Common myeloid progenitor, CD34-positive (primary cell): ENCODE measurements at regions not wholly inside any gene's neighbourhood (a gene's known extent, or its start where the extent isn't known, plus 50 kb on each side); places are given as distances from the start of the nearest gene placed in this dataset.
"Not testable (repeated sequence)": the region's sequence is repeated elsewhere in the genome, so short reads cannot be mapped to it uniquely, and the experiment has no call there.

ENCODE experiments used
- CTCF ChIA-PET: fragments of 350-600 bp; sonication (Branson Sonifier 250); formaldehyde crosslinking; loops from one replicate; lab custom pipeline; 2021; ENCODE audit warnings: antibody characterized with exemption; lab: Charles Lee
- POLR2A ChIA-PET: fragments of 350-600 bp; sonication (Branson Sonifier 250); formaldehyde crosslinking; loops from one replicate; lab custom pipeline; 2021; ENCODE audit warnings: antibody characterized with exemption; lab: Charles Lee
- DNase-seq, 3 donors: peaks; one replicate each; pipeline versions ENCODE4 v3.0.0 to v3.0.0-alpha.2; 2013
- H3K27ac ChIP-seq, 2 experiments: 1 replicate in 1 of 2; 2 replicates in 1 of 2; pipeline ENCODE4 v1.7.0; 2013; ENCODE audit warnings: inconsistent platforms in 2 of 2, low read length in 2 of 2, mild to moderate bottlenecking in 2 of 2, low read depth in 1 of 2, moderate library complexity in 1 of 2; ENCODE audit not compliant: severe bottlenecking in 2 of 2, insufficient read depth in 1 of 2, poor library complexity in 1 of 2
- H3K27me3 ChIP-seq, 5 experiments: replicated peaks in 2 of 5; 1 replicate in 3 of 5; 2 replicates in 2 of 5; pipeline versions ENCODE4 v1.6.1 to v1.7.0; 2013; ENCODE audit warnings: low read length in 4 of 5, mild to moderate bottlenecking in 2 of 5, moderate library complexity in 2 of 5, inconsistent platforms in 1 of 5; ENCODE audit not compliant: insufficient read depth in 5 of 5, control insufficient read depth in 4 of 5
- H3K36me3 ChIP-seq, 4 experiments: 1 replicate in 2 of 4; 2 replicates in 2 of 4; pipeline versions ENCODE4 v1.6.1 to v1.7.0; 2013; ENCODE audit warnings: low read length in 3 of 4, control low read depth in 1 of 4, mild to moderate bottlenecking in 1 of 4; ENCODE audit not compliant: control insufficient read depth in 4 of 4, insufficient read depth in 4 of 4
- H3K4me1 ChIP-seq, 4 experiments: 1 replicate in 3 of 4; 2 replicates in 1 of 4; pipeline versions ENCODE4 v1.6.1 to v1.7.1; 2013; ENCODE audit warnings: low read length in 3 of 4, mild to moderate bottlenecking in 3 of 4, control low read depth in 1 of 4, inconsistent platforms in 1 of 4, moderate library complexity in 1 of 4; ENCODE audit not compliant: control insufficient read depth in 4 of 4, insufficient read depth in 4 of 4; ENCODE audit errors: control extremely low read depth in 1 of 4
- H3K4me3 ChIP-seq, 7 experiments: 1 replicate in 4 of 7; 2 replicates in 3 of 7; pipeline versions ENCODE4 v1.5.1 to v1.7.0; 2013; ENCODE audit warnings: mild to moderate bottlenecking in 7 of 7, low read length in 6 of 7, moderate library complexity in 6 of 7, inconsistent platforms in 2 of 7, low read depth in 2 of 7, control low read depth in 1 of 7; ENCODE audit not compliant: insufficient read depth in 4 of 7, control insufficient read depth in 1 of 7; ENCODE audit errors: extremely low read depth in 1 of 7
- H3K9me3 ChIP-seq, 5 experiments: 1 replicate in 4 of 5; 2 replicates in 1 of 5; pipeline versions ENCODE4 v1.6.1 to v1.7.1; 2013; ENCODE audit warnings: low read length in 4 of 5, mild to moderate bottlenecking in 2 of 5, inconsistent platforms in 1 of 5, low read depth in 1 of 5, moderate library complexity in 1 of 5; ENCODE audit not compliant: control insufficient read depth in 4 of 5, insufficient read depth in 2 of 5; ENCODE audit errors: control extremely low read depth in 1 of 5
- WGBS: methylation state at CpG from one replicate; pipeline ENCODE4 v1.1.5; 2013; ENCODE audit not compliant: insufficient coverage; 5-methylcytosine and 5-hydroxymethylcytosine counted together

- no peaks in the 10 kb centered on the region for H3K27me3 ChIP-seq
- DNase-seq, result no peak
- no peak overlapping the region for H3K4me3 ChIP-seq
- 100% methylated on average over 3 of the region's 4 CpGs for WGBS
- H3K27ac ChIP-seq, result no peak overlapping the region
- POLR2A ChIA-PET, result no interaction called here
- CTCF ChIA-PET, result no interaction called here
- H3K4me1 ChIP-seq, result no peaks in the 10 kb centered on the region
- H3K9me3 ChIP-seq, result peaks cover 0 to 2% (median 0%) of the 10 kb centered on the region in 5 experiments
- H3K36me3 ChIP-seq, result no peaks in the 10 kb centered on the region
These were observed 1360.9 kb downstream of the SI start for GRCh38 chr3:163717377-163717776.

- Histone ChIP-seq H3K36me3 (no peaks in the 10 kb centered on the region), H3K4me3 (no peak overlapping the region), H3K4me1 (no peaks in the 10 kb centered on the region), H3K27me3 (no peaks in the 10 kb centered on the region), H3K9me3 (no peaks in the 10 kb centered on the region), H3K27ac (no peak overlapping the region)
- 83% methylated on average over 1 of the region's 1 CpG for WGBS
- no peak for DNase-seq
- ChIA-PET CTCF (no interaction called here), POLR2A (no interaction called here)
These were observed 1369.9 kb downstream of the SI start for GRCh38 chr3:163708428-163708827.

DNA sequence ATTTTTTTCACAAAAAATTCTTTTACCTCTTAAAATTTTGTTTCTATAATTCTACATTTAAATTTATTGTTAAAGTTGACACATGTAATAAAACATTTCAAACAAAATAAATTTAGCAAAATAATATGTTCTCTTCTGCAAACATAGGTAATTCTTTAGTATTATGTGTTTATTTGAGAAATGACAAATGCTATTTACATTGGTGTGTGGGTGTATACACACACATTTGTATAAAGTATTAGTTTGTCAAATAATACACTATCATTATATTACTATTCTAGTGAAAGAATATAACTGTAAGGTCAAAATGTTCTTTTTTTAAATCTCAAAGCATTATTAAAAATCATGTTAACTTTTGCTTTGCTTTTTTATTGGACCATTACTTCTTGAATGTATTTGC lies 1370.6 kb downstream of the SI start:
- Histone ChIP-seq H3K9me3 (no peaks in the 10 kb centered on the region), H3K36me3 (no peaks in the 10 kb centered on the region), H3K4me1 (no peaks in the 10 kb centered on the region), H3K4me3 (no peak overlapping the region), H3K27ac (no peak overlapping the region), H3K27me3 (no peaks in the 10 kb centered on the region)
- DNase-seq, result no peak
- CTCF ChIA-PET, result no interaction called here
- POLR2A ChIA-PET, result no interaction called here

GRCh38 chr3:163698221-163698620 lies 1380.1 kb downstream of the SI start:
- H3K36me3 ChIP-seq, H3K9me3 ChIP-seq, H3K27me3 ChIP-seq, H3K27ac ChIP-seq, CTCF ChIA-PET, POLR2A ChIA-PET, DNase-seq, H3K4me3 ChIP-seq, H3K4me1 ChIP-seq: not testable (repeated sequence)
- 73% methylated on average over 5 of the region's 5 CpGs for WGBS

DNA sequence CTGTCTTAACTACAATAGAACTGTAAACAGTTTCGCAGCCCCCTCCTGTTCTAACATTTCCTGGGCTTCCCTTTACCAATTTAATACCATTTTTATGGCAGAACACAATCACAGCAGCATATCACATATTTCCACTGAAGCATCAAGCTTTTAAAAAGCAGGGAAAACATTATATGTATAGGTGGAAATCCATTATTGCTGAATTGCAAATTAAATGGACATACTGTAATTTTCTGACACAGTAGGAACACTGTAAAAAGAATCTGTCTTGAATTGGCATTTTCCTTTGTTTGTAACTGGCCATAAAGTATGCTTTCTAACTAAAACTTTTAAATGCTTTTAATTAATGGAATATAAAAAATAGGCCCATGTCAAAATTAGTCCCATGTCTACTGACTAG lies 1385.8 kb downstream of the SI start:
- Histone ChIP-seq H3K4me1 (no peaks in the 10 kb centered on the region), H3K9me3 (peaks cover 0 to 7% (median 3%) of the 10 kb centered on the region in 5 experiments), H3K4me3 (no peak overlapping the region), H3K27ac (no peak overlapping the region), H3K27me3 (no peaks in the 10 kb centered on the region), H3K36me3 (no peaks in the 10 kb centered on the region)
- ChIA-PET CTCF (no interaction called here), POLR2A (no interaction called here)
- WGBS, result 90% methylated on average over 1 of the region's 1 CpG
- no peak for DNase-seq

DNA sequence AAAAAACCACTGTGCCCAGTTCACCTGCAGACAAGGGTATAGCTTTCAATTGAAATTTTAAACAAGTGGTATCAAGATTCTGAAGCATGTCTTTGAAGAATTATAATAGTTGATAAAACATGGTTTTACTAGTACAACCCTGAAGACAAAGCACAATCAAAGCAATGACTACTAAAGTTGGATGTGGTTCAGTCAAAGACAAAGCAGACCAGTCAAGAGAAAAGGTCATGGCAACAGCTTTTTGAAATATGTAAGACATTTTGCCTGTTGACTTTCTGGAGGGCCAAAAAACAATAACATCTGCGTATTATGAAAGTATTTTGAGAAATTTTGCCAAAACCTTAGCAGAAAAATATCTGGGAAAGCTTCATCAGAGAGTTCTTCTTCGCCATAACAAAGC lies 1393.6 kb downstream of the SI start:
- Histone ChIP-seq H3K27me3 (no peaks in the 10 kb centered on the region), H3K27ac (no peak overlapping the region), H3K9me3 (peaks cover 0 to 7% (median 3%) of the 10 kb centered on the region in 5 experiments), H3K4me1 (no peaks in the 10 kb centered on the region), H3K36me3 (no peaks in the 10 kb centered on the region), H3K4me3 (no peak overlapping the region)
- POLR2A ChIA-PET, result no interaction called here
- DNase-seq, result no peak
- no CpG with 5 or more reads among the region's 2 CpGs for WGBS
- CTCF ChIA-PET, result no interaction called here

GRCh38 chr3:163672954-163673353 lies 1405.3 kb downstream of the SI start:
- ChIA-PET POLR2A (no interaction called here), CTCF (no interaction called here)
- Histone ChIP-seq H3K27me3 (no peaks in the 10 kb centered on the region), H3K4me3 (no peak overlapping the region), H3K4me1 (no peaks in the 10 kb centered on the region), H3K36me3 (no peaks in the 10 kb centered on the region), H3K9me3 (peaks cover 0 to 3% (median 0%) of the 10 kb centered on the region in 5 experiments), H3K27ac (no peak overlapping the region)
- DNase-seq, result no peak
